Endothelial cell of umbilical vein (primary cell): ENCODE measurements at regions not wholly inside any gene's neighbourhood (a gene's known extent, or its start where the extent isn't known, plus 50 kb on each side); places are given as distances from the start of the nearest gene placed in this dataset.

Source experiments
- BruUV-seq: library from RNA; stranded (reverse); fragments of 400-500 nt; replicated peaks from 2 replicates; lab custom pipeline; 2021; lab: Mats Ljungman, UMichigan
- CTCF ChIA-PET: fragments of 300-600, 350-600 bp; sonication (Branson Sonifier 250); formaldehyde crosslinking; loops from one replicate; lab custom pipeline; 2021; ENCODE audit warnings: antibody characterized with exemption, inconsistent platforms; lab: Charles Lee
- POLR2A ChIA-PET: fragments of 300-600, 350-600 bp; sonication (Branson Sonifier 250); formaldehyde crosslinking; loops from one replicate; lab custom pipeline; 2021; ENCODE audit warnings: antibody characterized with exemption, inconsistent platforms; lab: Charles Lee
- DNase-seq: peaks from one replicate; pipeline ENCODE4 v3.0.0-alpha.2; 2011; ENCODE audit warnings: low read depth, low spot score
- FAIRE-seq: peaks from 2 replicates; lab custom pipeline; 2011; peaks lifted over from hg19 to GRCh38; lab: Jason Lieb, UNC
- H2AFZ ChIP-seq: 2 replicates; pipeline ENCODE4 v1.6.0; 2012; ENCODE audit warnings: low read depth, low read length, control low read depth, inconsistent platforms
- H3K27ac ChIP-seq: 2 replicates; pipeline ENCODE4 v1.5.1; 2011; ENCODE audit warnings: low read depth, mild to moderate bottlenecking, control low read depth, low read length, moderate library complexity; ENCODE audit not compliant: insufficient read depth
- H3K27me3 ChIP-seq, 2 experiments: 2 replicates each; pipeline versions ENCODE4 v1.6.0 to v1.6.1; 2011; ENCODE audit warnings: low read length in 2 of 2, mixed read lengths in 1 of 2; ENCODE audit not compliant: control insufficient read depth in 2 of 2, insufficient read depth in 2 of 2
- H3K36me3 ChIP-seq, 2 experiments: 2 replicates in 1 of 2; 3 replicates in 1 of 2; pipeline ENCODE4 v1.5.1; 2011; ENCODE audit warnings: low read length in 2 of 2, mild to moderate bottlenecking in 1 of 2, moderate library complexity in 1 of 2; ENCODE audit not compliant: control insufficient read depth in 2 of 2, insufficient read depth in 2 of 2; ENCODE audit errors: extremely low read depth in 1 of 2
- H3K4me1 ChIP-seq: 3 replicates; pipeline ENCODE4 v1.5.1; 2011; ENCODE audit warnings: mild to moderate bottlenecking, low read length; ENCODE audit not compliant: control insufficient read depth, insufficient read depth; ENCODE audit errors: extremely low read depth
- H3K4me2 ChIP-seq: 2 replicates; pipeline ENCODE4 v1.6.1; 2011; ENCODE audit warnings: low read length, control low read depth, mixed read lengths; ENCODE audit not compliant: insufficient read depth
- H3K4me3 ChIP-seq, 3 experiments: fragments of 200-600 bp in 1 of 3; sonication (generic), shearing (Covaris generic) in 1 of 3; replicated peaks in 1 of 3; 2 replicates each; pipeline ENCODE4 v1.5.1; 2011 to 2016; ENCODE audit warnings: control low read depth in 3 of 3, low read length in 3 of 3, mild to moderate bottlenecking in 2 of 3, inconsistent platforms in 1 of 3, low read depth in 1 of 3, moderate library complexity in 1 of 3; ENCODE audit not compliant: insufficient read depth in 1 of 3
- H3K79me2 ChIP-seq: 2 replicates; pipeline ENCODE4 v1.6.0; 2012; ENCODE audit warnings: low read length, inconsistent platforms; ENCODE audit not compliant: control insufficient read depth, insufficient read depth
- H3K9ac ChIP-seq: replicated peaks from 2 replicates; pipeline ENCODE3; 2011; ENCODE audit warnings: low read length, control low read depth; ENCODE audit not compliant: insufficient read depth; ENCODE audit errors: extremely low read depth
- H3K9me1 ChIP-seq: replicated peaks from 3 replicates; pipeline ENCODE4 v1.6.0; 2011; ENCODE audit warnings: mild to moderate bottlenecking, low read length; ENCODE audit not compliant: control insufficient read depth, insufficient read depth; ENCODE audit errors: extremely low read depth
- H3K9me3 ChIP-seq: replicated peaks from 2 replicates; pipeline ENCODE4 v1.5.1; 2012; ENCODE audit warnings: low read length, inconsistent platforms; ENCODE audit not compliant: control insufficient read depth, insufficient read depth
- H4K20me1 ChIP-seq: replicated peaks from 2 replicates; pipeline ENCODE3; 2011; ENCODE audit warnings: mild to moderate bottlenecking, low read length; ENCODE audit not compliant: control insufficient read depth, insufficient read depth; ENCODE audit errors: extremely low read depth
- EZH2 ChIP-seq: IDR thresholded peaks from 2 replicates; pipeline ENCODE4 v1.6.1; 2012; ENCODE audit warnings: borderline replicate concordance, low read depth, mild to moderate bottlenecking, moderate library complexity, low read length, inconsistent platforms; ENCODE audit not compliant: severe bottlenecking
- FOS ChIP-seq: IDR thresholded peaks from 2 replicates; pipeline ENCODE4 v1.6.1; 2011; ENCODE audit warnings: mild to moderate bottlenecking, low read length, moderate library complexity, borderline replicate concordance; ENCODE audit not compliant: insufficient read depth
- GATA2 ChIP-seq: IDR thresholded peaks from 2 replicates; pipeline ENCODE4 v1.7.0; 2011; ENCODE audit warnings: low read depth, mild to moderate bottlenecking, moderate library complexity, mixed read lengths, low read length; ENCODE audit not compliant: insufficient read length, insufficient read depth
- JUN ChIP-seq: IDR thresholded peaks from 2 replicates; pipeline ENCODE4 v1.6.1; 2011; ENCODE audit warnings: borderline replicate concordance, low read depth; ENCODE audit not compliant: insufficient read length, insufficient read depth
- MAX ChIP-seq: IDR thresholded peaks from 2 replicates; pipeline ENCODE4 v1.6.1; 2011; ENCODE audit not compliant: insufficient read depth, insufficient read length
- MYC ChIP-seq: IDR thresholded peaks from one replicate; pipeline ENCODE4 v1.6.1; 2011; ENCODE audit warnings: mild to moderate bottlenecking, low read depth, low read length
- POLR2A ChIP-seq: IDR thresholded peaks from 2 replicates; pipeline ENCODE4 v1.6.1; 2012; ENCODE audit warnings: low read depth, mild to moderate bottlenecking, control low read depth, low read length
- POLR2AphosphoS5 ChIP-seq: IDR thresholded peaks from 2 replicates; pipeline ENCODE4 v1.6.1; 2012; ENCODE audit warnings: low read depth, mild to moderate bottlenecking, control low read depth, low read length, moderate library complexity; ENCODE audit not compliant: insufficient read depth
- dilution Hi-C: fragments of 300-500 bp; cut with MboI; formaldehyde crosslinking; loops from one replicate; pipeline ENCODE4 v1.15.0; 2019; ENCODE audit warnings: low sequenced_read_pairs; ENCODE audit not compliant: extremely low pct_ligation_motif_present
- intact Hi-C: fragments of 100-400 bp; cut with micrococcal nuclease; formaldehyde crosslinking; loops from one replicate; pipeline ENCODE4 v1.10.0; 2022
- TF ChIP-seq, protein P1 (sequence below), 2 donors: IDR thresholded peaks; 1 replicate in 1 of 2; 2 replicates in 1 of 2; pipeline ENCODE4 v1.5.1; 2011; ENCODE audit warnings: low read length in 2 of 2, mild to moderate bottlenecking in 2 of 2, moderate library complexity in 2 of 2, control low read depth in 1 of 2, inconsistent platforms in 1 of 2, low read depth in 1 of 2; ENCODE audit not compliant: insufficient read depth in 1 of 2; ENCODE audit errors: extremely low read depth in 1 of 2

GRCh38 chr7:109997837-109998236, 1093.1 kb upstream of the LRRN3 start:
- intact Hi-C loops = no loop called here
- no peaks in the 10 kb centered on the region for H4K20me1 ChIP-seq

More at GRCh38 chr7:109997837-109998236, 1093.1 kb upstream of the LRRN3 start:
- ChIA-PET POLR2A (no interaction called here), CTCF (no interaction called here)
- H3K4me1 ChIP-seq = no peaks in the 10 kb centered on the region
- no peak overlapping the region for H2AFZ ChIP-seq
- H3K36me3 ChIP-seq = no peaks in the 10 kb centered on the region
- H3K4me2 ChIP-seq = no peak overlapping the region
- no peak overlapping the region for H3K4me3 ChIP-seq
- dilution Hi-C loops = no loop called here
- H3K79me2 ChIP-seq = no peaks in the 10 kb centered on the region
- no peak overlapping the region for H3K9ac ChIP-seq
- no peaks in the 10 kb centered on the region for H3K27me3 ChIP-seq
- H3K27ac ChIP-seq = no peak overlapping the region
- DNase-seq = no peak
- TF ChIP-seq POLR2A (no peak), MAX (no peak), MYC (no peak), POLR2AphosphoS5 (no peak), FOS (no peak), GATA2 (no peak), JUN (no peak), EZH2 (no peak)
- TF ChIP-seq, protein P1, sequence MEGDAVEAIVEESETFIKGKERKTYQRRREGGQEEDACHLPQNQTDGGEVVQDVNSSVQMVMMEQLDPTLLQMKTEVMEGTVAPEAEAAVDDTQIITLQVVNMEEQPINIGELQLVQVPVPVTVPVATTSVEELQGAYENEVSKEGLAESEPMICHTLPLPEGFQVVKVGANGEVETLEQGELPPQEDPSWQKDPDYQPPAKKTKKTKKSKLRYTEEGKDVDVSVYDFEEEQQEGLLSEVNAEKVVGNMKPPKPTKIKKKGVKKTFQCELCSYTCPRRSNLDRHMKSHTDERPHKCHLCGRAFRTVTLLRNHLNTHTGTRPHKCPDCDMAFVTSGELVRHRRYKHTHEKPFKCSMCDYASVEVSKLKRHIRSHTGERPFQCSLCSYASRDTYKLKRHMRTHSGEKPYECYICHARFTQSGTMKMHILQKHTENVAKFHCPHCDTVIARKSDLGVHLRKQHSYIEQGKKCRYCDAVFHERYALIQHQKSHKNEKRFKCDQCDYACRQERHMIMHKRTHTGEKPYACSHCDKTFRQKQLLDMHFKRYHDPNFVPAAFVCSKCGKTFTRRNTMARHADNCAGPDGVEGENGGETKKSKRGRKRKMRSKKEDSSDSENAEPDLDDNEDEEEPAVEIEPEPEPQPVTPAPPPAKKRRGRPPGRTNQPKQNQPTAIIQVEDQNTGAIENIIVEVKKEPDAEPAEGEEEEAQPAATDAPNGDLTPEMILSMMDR (IDR thresholded peaks at IDR 0.05; ENCODE audit: extremely low read depth in 1 of 2, insufficient read depth in 1 of 2, low read depth in 1 of 2, low read length in 2 of 2) = no peak
- H3K9me3 ChIP-seq = no peaks in the 10 kb centered on the region
- no peak for FAIRE-seq
- BruUV-seq = no TSS peak
- no peaks in the 10 kb centered on the region for H3K9me1 ChIP-seq
